SIG-M5 treated with dmso at 0.1 percent for 504 hours (cell line): ENCODE measurements at regions not wholly inside any gene's neighbourhood (a gene's known extent, or its start where the extent isn't known, plus 50 kb on each side); places are given as distances from the start of the nearest gene placed in this dataset.

Source experiments
- DNase-seq: peaks from one replicate; lab custom pipeline; 2025; ENCODE audit not compliant: unreplicated experiment; lab: John Stamatoyannopoulos, UW

GRCh38 chr18:25875551-25876240 is 214.7 kb downstream of the SS18 start:
- DNase-seq, result no peak

GRCh38 chr18:25873833-25874232 is 216.6 kb downstream of the SS18 start:
- DNase-seq, result no peak

- DNase-seq, result no peak
Observed at GRCh38 chr18:25866331-25866730, 224.1 kb downstream of the SS18 start.

- DNase-seq, result no peak
Observed at GRCh38 chr18:25862881-25863600, 227.4 kb downstream of the SS18 start.

GRCh38 chr18:25853691-25854433 is 236.6 kb downstream of the SS18 start:
- DNase-seq, result no peak

GRCh38 chr18:25843791-25844190 is 246.6 kb downstream of the SS18 start:
- DNase-seq, result no peak

- no peak for DNase-seq
Observed at GRCh38 chr18:25842665-25843064, 247.7 kb downstream of the SS18 start.

- no peak for DNase-seq
Observed at GRCh38 chr18:25834061-25834460, 256.4 kb downstream of the SS18 start.

GRCh38 chr18:25832001-25832604 is 258.3 kb downstream of the SS18 start:
- no peak for DNase-seq

- DNase-seq, result no peak
Observed at GRCh38 chr18:25831301-25831701, 259.1 kb downstream of the SS18 start.

- no peak for DNase-seq
Observed at GRCh38 chr18:25830787-25831186, 259.6 kb downstream of the SS18 start.

- no peak for DNase-seq
Observed at GRCh38 chr18:25827961-25828561, 262.4 kb downstream of the SS18 start.

GRCh38 chr18:25827228-25827627 is 263.2 kb downstream of the SS18 start:
- no peak for DNase-seq

- no peak for DNase-seq
Observed at GRCh38 chr18:25826823-25827222, 263.6 kb downstream of the SS18 start.

GRCh38 chr18:25825979-25826776 is 264.2 kb downstream of the SS18 start:
- no peak for DNase-seq

GRCh38 chr18:25825056-25825455 is 265.4 kb downstream of the SS18 start:
- DNase-seq, result no peak

GRCh38 chr18:25819746-25820363 is 270.6 kb downstream of the SS18 start:
- no peak for DNase-seq

GRCh38 chr18:25818505-25818904 is 271.9 kb downstream of the SS18 start:
- DNase-seq, result no peak

GRCh38 chr18:25817546-25818237 is 272.7 kb downstream of the SS18 start:
- DNase-seq, result no peak
